ENCODE measurements at regions not wholly inside any gene's neighbourhood (a gene's known extent, or its start where the extent isn't known, plus 50 kb on each side); places are given as distances from the start of the nearest gene placed in this dataset.

- Mint-ChIP-seq H3K4me3 (no peak overlapping the region), H3K27ac (no peak overlapping the region), H3K27me3 (ENCODE audit: insufficient read depth) (peaks cover 89% of the 10 kb centered on the region), H3K36me3 (ENCODE audit: low read depth) (no peaks in the 10 kb centered on the region), H3K9me3 (peaks cover 1% of the 10 kb centered on the region), H3K4me1 (peaks cover 10% of the 10 kb centered on the region)
- H3K27ac ChIP-seq (ENCODE audit: low read depth, low read length), result no peak overlapping the region
- no peak for DNase-seq
- no peak overlapping the region for H3K4me3 ChIP-seq (ENCODE audit: low read length)
- H3K4me1 ChIP-seq (ENCODE audit: control insufficient read depth, insufficient read depth, low read length), result no peaks in the 10 kb centered on the region
- H3K36me3 ChIP-seq (ENCODE audit: control insufficient read depth, insufficient read depth, low read length), result no peaks in the 10 kb centered on the region
- WGBS, 2 experiments (ENCODE audit: insufficient coverage in 1 of 2, insufficient read length in 1 of 2), result 100% methylated on average over 1 of the region's 1 CpG; no CpG with 5 or more reads in 1 of the 2 experiments
- H3K9ac ChIP-seq (ENCODE audit: extremely low read depth, low read length, poor library complexity, severe bottlenecking), result no peak overlapping the region
- TF ChIP-seq CTCF (conservative IDR thresholded peaks at IDR 0.05), result peak; percentile 22
- H3K9me3 ChIP-seq (ENCODE audit: control insufficient read depth, low read length), result no peaks in the 10 kb centered on the region
- H3K27me3 ChIP-seq (ENCODE audit: control insufficient read depth, insufficient read depth, low read length, poor library complexity, severe bottlenecking), result peaks cover 7% of the 10 kb centered on the region
Measured at GRCh38 chr4:16450724-16451123, 224.5 kb upstream of the TAPT1 start.

GRCh38 chr4:16450031-16450430 lies 223.8 kb upstream of the TAPT1 start:
- no peak overlapping the region for H3K27ac ChIP-seq (ENCODE audit: low read depth, low read length)
- 20 to 24% methylated on average over 2 to 3 of the region's 3 CpGs for WGBS, 2 experiments (ENCODE audit: insufficient coverage in 1 of 2, insufficient read length in 1 of 2)
- H3K4me1 ChIP-seq (ENCODE audit: control insufficient read depth, insufficient read depth, low read length), result no peaks in the 10 kb centered on the region
- H3K36me3 ChIP-seq (ENCODE audit: control insufficient read depth, insufficient read depth, low read length), result no peaks in the 10 kb centered on the region
- Mint-ChIP-seq H3K27me3 (ENCODE audit: insufficient read depth) (peaks cover 88% of the 10 kb centered on the region), H3K4me3 (no peak overlapping the region), H3K27ac (no peak overlapping the region), H3K9me3 (peaks cover 1% of the 10 kb centered on the region), H3K4me1 (peaks cover 10% of the 10 kb centered on the region), H3K36me3 (ENCODE audit: low read depth) (no peaks in the 10 kb centered on the region)
- H3K27me3 ChIP-seq (ENCODE audit: control insufficient read depth, insufficient read depth, low read length, poor library complexity, severe bottlenecking), result peaks cover 7% of the 10 kb centered on the region
- no peak for TF ChIP-seq CTCF (conservative IDR thresholded peaks at IDR 0.05)
- H3K9ac ChIP-seq (ENCODE audit: extremely low read depth, low read length, poor library complexity, severe bottlenecking), result no peak overlapping the region
- H3K4me3 ChIP-seq (ENCODE audit: low read length), result no peak overlapping the region
- no peak for DNase-seq
- no peaks in the 10 kb centered on the region for H3K9me3 ChIP-seq (ENCODE audit: control insufficient read depth, low read length)

GRCh38 chr4:16449406-16449805 lies 223.1 kb upstream of the TAPT1 start:
- no peaks in the 10 kb centered on the region for H3K9me3 ChIP-seq (ENCODE audit: control insufficient read depth, low read length)
- no peak overlapping the region for H3K27ac ChIP-seq (ENCODE audit: low read depth, low read length)
- H3K27me3 Mint-ChIP-seq (ENCODE audit: insufficient read depth), result peaks cover 88% of the 10 kb centered on the region
- H3K4me3 ChIP-seq (ENCODE audit: low read length), result no peak overlapping the region
- H3K36me3 ChIP-seq (ENCODE audit: control insufficient read depth, insufficient read depth, low read length), result no peaks in the 10 kb centered on the region
- TF ChIP-seq CTCF (conservative IDR thresholded peaks at IDR 0.05), result no peak
- H3K4me1 ChIP-seq (ENCODE audit: control insufficient read depth, insufficient read depth, low read length), result no peaks in the 10 kb centered on the region
- peaks cover under 1% of the 10 kb centered on the region for H3K9me3 Mint-ChIP-seq
- H3K4me3 Mint-ChIP-seq, result no peak overlapping the region
- WGBS, 2 experiments (ENCODE audit: insufficient coverage in 1 of 2, insufficient read length in 1 of 2), result 77 to 80% methylated on average over 1 to 2 of the region's 2 CpGs
- H3K4me1 Mint-ChIP-seq, result peaks cover 10% of the 10 kb centered on the region
- H3K27ac Mint-ChIP-seq, result no peak overlapping the region
- no peak for DNase-seq
- H3K27me3 ChIP-seq (ENCODE audit: control insufficient read depth, insufficient read depth, low read length, poor library complexity, severe bottlenecking), result peaks cover 7% of the 10 kb centered on the region
- no peak overlapping the region for H3K9ac ChIP-seq (ENCODE audit: extremely low read depth, low read length, poor library complexity, severe bottlenecking)
- no peaks in the 10 kb centered on the region for H3K36me3 Mint-ChIP-seq (ENCODE audit: low read depth)

Measured in endodermal cell (in vitro differentiated cells).